Activated CD4-positive, alpha-beta T cell treated with anti-CD3 and anti-CD28 coated beads for 48 hours (primary cell): ENCODE measurements at regions not wholly inside any gene's neighbourhood (a gene's known extent, or its start where the extent isn't known, plus 50 kb on each side); places are given as distances from the start of the nearest gene placed in this dataset.
"Not testable (repeated sequence)": the region's sequence is repeated elsewhere in the genome, so short reads cannot be mapped to it uniquely, and the experiment has no call there.

Experiments used
- DNase-seq: peaks from one replicate; pipeline ENCODE4 v3.0.0-alpha.2; 2020

- no peak for DNase-seq
These were observed 710.5 kb upstream of the HS3ST5 start for GRCh38 chr6:115053169-115053860.

GRCh38 chr6:115016593-115016992, 673.8 kb upstream of the HS3ST5 start:
- no peak for DNase-seq

- no peak for DNase-seq
These were observed 662.2 kb upstream of the HS3ST5 start for GRCh38 chr6:115004982-115005381.

GRCh38 chr6:115004204-115004603, 661.4 kb upstream of the HS3ST5 start:
- no peak for DNase-seq

- no peak for DNase-seq
These were observed 659.0 kb upstream of the HS3ST5 start for GRCh38 chr6:115001731-115002350.

- DNase-seq = no peak
These were observed 657.9 kb upstream of the HS3ST5 start for GRCh38 chr6:115000736-115001135.

- DNase-seq = no peak
These were observed 655.7 kb upstream of the HS3ST5 start for GRCh38 chr6:114998492-114998891.

- no peak for DNase-seq
These were observed 655.0 kb upstream of the HS3ST5 start for GRCh38 chr6:114997813-114998292.

- no peak for DNase-seq
These were observed 652.7 kb upstream of the HS3ST5 start for GRCh38 chr6:114995526-114995925.

GRCh38 chr6:114989279-114989964, 646.6 kb upstream of the HS3ST5 start:
- peak; percentile 34 for DNase-seq

- DNase-seq = no peak
These were observed 644.5 kb upstream of the HS3ST5 start for GRCh38 chr6:114987281-114987680.

GRCh38 chr6:114955363-114955762, 612.5 kb upstream of the HS3ST5 start:
- no peak for DNase-seq

GRCh38 chr6:114952229-114952628, 609.4 kb upstream of the HS3ST5 start:
- DNase-seq = no peak

GRCh38 chr6:114945392-114945791, 602.6 kb upstream of the HS3ST5 start:
- DNase-seq = no peak

GRCh38 chr6:114941078-114941477, 598.3 kb upstream of the HS3ST5 start:
- no peak for DNase-seq

- no peak for DNase-seq
These were observed 597.4 kb upstream of the HS3ST5 start for GRCh38 chr6:114940181-114940580.

GRCh38 chr6:114939630-114940029, 596.8 kb upstream of the HS3ST5 start:
- no peak for DNase-seq

GRCh38 chr6:114936080-114936479, 593.3 kb upstream of the HS3ST5 start:
- no peak for DNase-seq

GRCh38 chr6:114934079-114934478, 591.3 kb upstream of the HS3ST5 start:
- DNase-seq = no peak

GRCh38 chr6:114928731-114929130, 585.9 kb upstream of the HS3ST5 start:
- not testable (repeated sequence) for DNase-seq

- no peak for DNase-seq
These were observed 563.3 kb upstream of the HS3ST5 start for GRCh38 chr6:114906096-114906495.

- DNase-seq = no peak
These were observed 554.7 kb upstream of the HS3ST5 start for GRCh38 chr6:114897536-114897935.

GRCh38 chr6:114892211-114892610, 549.4 kb upstream of the HS3ST5 start:
- no peak for DNase-seq

- DNase-seq = no peak
These were observed 545.4 kb upstream of the HS3ST5 start for GRCh38 chr6:114888241-114888640.
